LNCAP (cell line): ENCODE measurements at regions not wholly inside any gene's neighbourhood (a gene's known extent, or its start where the extent isn't known, plus 50 kb on each side); places are given as distances from the start of the nearest gene placed in this dataset.

Experiments used
- TF ChIP-seq, protein P1 (sequence below): fragments of 450-650 bp; IDR thresholded peaks from 2 replicates; pipeline ENCODE4 v1.5.1; 2017; ENCODE audit warnings: mild to moderate bottlenecking

DNA sequence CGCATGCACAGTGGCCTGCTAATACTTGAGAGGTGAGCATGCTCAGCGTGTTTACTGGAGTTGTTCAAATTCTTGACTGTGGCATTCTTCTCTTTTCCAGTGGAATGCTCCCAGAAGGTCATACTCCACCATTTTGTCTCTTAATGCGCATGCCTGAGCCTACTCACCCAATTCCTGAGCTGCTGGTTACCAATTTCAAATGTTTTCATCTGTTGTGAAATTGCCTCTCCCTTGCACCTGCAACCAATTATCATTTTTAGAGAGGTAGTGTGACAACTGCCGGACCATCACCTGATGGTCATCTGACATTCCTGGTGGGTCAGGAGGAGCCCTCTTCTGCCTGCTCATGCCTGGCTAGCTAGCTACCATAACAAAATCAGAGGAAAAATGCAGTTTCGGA is 82.2 kb upstream of the LIFR start:
- TF ChIP-seq, protein P1, sequence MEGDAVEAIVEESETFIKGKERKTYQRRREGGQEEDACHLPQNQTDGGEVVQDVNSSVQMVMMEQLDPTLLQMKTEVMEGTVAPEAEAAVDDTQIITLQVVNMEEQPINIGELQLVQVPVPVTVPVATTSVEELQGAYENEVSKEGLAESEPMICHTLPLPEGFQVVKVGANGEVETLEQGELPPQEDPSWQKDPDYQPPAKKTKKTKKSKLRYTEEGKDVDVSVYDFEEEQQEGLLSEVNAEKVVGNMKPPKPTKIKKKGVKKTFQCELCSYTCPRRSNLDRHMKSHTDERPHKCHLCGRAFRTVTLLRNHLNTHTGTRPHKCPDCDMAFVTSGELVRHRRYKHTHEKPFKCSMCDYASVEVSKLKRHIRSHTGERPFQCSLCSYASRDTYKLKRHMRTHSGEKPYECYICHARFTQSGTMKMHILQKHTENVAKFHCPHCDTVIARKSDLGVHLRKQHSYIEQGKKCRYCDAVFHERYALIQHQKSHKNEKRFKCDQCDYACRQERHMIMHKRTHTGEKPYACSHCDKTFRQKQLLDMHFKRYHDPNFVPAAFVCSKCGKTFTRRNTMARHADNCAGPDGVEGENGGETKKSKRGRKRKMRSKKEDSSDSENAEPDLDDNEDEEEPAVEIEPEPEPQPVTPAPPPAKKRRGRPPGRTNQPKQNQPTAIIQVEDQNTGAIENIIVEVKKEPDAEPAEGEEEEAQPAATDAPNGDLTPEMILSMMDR, result no peak

DNA sequence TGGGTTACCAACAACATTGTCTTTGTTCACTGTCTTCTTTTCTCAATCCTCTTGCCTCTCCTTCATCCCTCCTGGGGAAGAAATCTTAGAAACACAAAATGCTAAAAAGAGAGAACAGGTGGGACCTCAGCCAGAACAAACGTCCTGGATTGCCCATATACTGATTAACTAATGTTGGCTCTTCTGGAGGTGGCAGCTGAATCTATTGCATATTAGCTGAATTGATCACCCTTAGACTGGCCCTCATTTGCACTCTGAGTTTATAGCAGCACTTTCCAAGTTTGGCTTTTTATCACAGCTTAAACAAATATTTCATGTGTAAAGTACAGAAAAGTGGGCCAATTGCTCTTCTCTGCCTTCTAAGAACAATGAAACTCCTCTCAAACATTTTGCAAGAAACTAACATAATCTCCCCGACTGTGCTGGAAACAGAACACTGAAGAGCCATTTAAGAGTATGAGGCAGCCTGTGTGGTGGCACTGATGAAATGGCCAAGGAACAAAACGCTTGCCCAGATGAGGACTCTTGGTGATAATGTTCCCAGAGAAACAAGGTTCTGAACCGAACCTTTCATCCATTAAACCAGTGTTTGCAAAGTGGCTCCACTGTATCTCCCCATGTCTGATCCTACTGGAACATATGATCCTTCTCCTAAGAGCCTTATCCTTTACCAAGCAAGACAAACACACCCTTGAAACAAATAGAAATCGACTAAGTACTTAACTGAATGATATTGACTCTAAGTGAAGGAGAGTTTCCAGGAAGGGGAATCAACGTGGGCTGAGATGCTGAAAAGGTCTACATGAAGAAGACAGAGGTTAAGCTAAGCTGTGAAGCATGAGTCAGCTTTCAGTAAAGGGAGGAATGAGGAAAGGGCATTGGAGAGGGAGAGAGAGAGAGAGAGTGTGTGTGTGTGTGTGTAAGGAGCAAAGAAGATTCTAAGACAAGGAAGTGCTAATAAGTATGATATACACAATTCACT is 83.2 kb upstream of the LIFR start:
- TF ChIP-seq, protein P1, result no peak

DNA sequence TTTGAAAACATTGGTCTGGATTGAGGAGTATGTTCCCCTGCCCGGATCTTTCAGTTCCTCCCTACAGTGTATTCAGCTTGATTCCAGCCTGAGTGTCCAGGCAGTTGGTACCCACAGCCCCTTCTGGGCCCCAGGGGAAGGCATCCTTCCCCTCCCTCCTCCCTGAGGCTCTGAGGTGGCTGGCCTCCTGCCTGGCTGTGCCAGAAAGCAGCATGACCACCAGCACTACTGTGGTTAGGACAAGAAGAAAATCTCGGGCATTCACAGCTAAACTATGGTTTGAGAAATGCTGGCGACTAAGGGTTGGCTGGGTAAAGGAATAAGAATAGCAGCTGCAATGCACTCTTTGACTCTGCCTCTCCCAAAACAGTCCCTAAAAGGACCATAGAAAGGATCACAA is 84.6 kb upstream of the LIFR start:
- TF ChIP-seq, protein P1, result no peak

DNA sequence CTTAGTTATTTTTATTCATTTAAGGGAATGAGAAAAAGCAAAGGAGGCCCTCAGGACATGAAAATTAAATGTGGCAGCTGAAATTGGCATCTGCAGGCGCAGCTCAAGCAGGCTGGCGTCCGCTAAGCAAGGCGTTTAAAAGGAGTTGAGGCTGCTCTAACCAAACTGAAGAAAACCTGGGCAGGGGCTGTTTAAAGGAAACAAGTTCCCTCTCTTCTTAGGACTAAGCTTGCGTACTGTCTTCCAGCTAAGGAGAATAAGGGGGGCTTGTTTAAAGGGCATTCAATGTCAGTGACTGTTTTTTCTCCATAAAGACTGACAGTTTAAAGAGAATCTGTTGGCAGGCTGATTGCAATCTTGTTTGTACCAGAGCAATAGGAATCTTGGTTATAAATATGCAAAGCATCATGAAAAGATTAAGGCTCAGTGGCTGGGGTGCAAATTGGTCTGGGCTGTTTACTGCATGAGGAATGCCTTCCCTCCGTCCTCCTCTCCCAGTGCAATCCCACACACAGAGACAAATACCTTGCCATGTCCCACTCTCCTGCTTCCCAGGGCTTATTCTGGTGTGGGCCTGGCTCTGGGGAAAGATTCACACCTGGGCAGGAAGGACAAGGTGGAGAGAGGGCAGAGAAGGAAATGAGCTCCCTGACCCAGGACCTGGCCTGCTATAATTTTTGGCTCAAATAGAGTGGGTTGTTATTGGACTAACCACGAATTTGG is 85.9 kb upstream of the LIFR start:
- TF ChIP-seq, protein P1, result no peak

DNA sequence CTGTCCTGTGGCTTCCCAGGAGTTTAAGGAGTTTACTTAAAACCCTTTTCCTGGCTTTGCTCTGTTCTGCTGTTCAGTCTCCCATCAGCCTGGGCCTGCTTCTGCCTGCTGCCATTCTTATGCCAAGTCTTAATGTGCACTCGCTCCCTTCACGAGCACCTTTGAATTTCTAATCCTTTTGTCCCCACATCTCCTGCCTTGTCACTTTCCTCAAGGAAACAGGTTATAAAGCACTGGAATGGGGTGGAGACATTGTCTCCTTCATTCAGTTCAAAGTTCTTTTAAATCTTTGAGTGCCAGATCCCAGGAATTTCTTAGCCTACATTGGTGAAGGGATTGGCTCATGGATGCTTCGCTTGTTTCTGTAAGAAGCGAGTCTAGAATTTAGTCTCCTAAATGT is 87.2 kb upstream of the LIFR start:
- TF ChIP-seq, protein P1, result no peak

DNA sequence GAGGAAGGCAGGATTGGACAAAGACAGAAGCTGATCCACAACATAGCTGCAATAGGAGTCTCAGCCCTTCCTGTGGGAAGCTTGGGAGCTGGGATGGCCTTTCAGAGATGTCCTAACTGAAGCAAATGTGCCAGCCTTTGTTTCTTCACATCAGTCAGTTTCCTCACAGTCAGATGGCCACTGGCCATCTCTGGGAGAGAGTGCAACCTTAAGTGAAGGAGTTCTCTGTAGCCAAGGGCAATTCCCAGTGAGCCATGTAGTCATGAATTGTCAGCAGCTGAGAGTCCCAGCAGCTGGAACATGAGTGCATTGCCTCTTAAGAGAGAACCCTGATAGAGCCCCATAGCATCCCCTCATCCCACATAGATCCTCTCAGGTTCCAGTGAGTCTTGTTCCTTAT is 89.1 kb upstream of the LIFR start:
- TF ChIP-seq, protein P1, result no peak

DNA sequence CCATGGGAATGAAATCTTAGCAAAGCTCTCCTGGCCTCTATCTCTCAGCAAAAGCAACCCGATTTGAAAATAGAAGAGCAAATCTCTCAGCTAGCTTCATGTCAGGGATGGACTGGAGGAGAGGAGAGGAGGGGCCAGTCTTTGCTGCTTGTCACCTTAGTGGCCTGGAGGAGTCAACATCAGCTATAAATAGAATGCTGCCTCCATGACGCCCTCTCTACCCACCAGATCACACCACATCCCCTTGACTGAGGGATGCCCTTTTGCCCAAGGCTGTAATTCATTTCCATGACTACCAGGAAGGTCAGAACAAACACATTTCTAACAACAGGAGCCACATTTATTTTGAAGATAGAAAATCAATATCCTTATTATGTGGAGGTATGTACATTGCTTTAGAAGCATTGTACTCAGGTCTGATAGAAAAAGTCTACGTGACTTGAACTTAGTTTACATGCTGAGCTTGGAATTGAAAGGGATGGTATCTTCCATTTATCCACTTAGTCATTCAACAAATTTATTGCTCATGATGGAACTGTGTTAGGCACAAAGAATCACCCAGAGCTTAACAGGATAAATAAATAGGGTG is 92.4 kb upstream of the LIFR start:
- TF ChIP-seq, protein P1, result no peak
